K562 (cell line): ENCODE measurements at regions not wholly inside any gene's neighbourhood (a gene's known extent, or its start where the extent isn't known, plus 50 kb on each side); places are given as distances from the start of the nearest gene placed in this dataset.

Experiments used
- ATAC-seq: fragments of 200-7000 bp; cut with Tn5 transposase; 3 replicates; pipeline ENCODE4 v1.9.1; 2020; ENCODE audit warnings: moderate library complexity
- BruUV-seq: library from RNA; stranded (reverse); fragments of 400-500 nt; replicated peaks from 2 replicates; lab custom pipeline; 2021; lab: Mats Ljungman, UMichigan
- CTCF ChIA-PET: fragments of 300-600 bp; formaldehyde crosslinking; extraction: SDS; loops from one replicate; lab custom pipeline; 2021; ENCODE audit warnings: low intra/inter-chr PET ratio; lab: Yijun Ruan, JAX
- POLR2A ChIA-PET: fragments of 300-600, 350-650 bp; sonication (Branson Sonifier 250); formaldehyde crosslinking; extraction: SDS; loops from one replicate; lab custom pipeline; 2021; ENCODE audit warnings: antibody characterized with exemption, inconsistent platforms; lab: Yijun Ruan, JAX
- DNase-seq, 4 experiments: peaks; one replicate each; pipeline versions ENCODE4 v3.0.0 to v3.0.0-alpha.2; 2011 to 2018; ENCODE audit warnings: low spot score in 3 of 4, mixed read lengths in 3 of 4; ENCODE audit errors: extremely low read depth in 1 of 4
- FAIRE-seq: peaks from 2 replicates; lab custom pipeline; 2011; peaks lifted over from hg19 to GRCh38; lab: Jason Lieb, UNC
- H2AFZ ChIP-seq: 2 replicates; pipeline ENCODE4 v1.6.0; 2011; ENCODE audit warnings: low read depth, low read length, control low read depth, inconsistent platforms
- H3K27ac ChIP-seq: fragments of 200-600 bp; 3 replicates; pipeline ENCODE4 v1.8.0; 2011; ENCODE audit warnings: low read depth, mild to moderate bottlenecking, control low read depth, inconsistent platforms, low read length, moderate library complexity, mixed read lengths; ENCODE audit errors: extremely low read depth
- H3K27me3 ChIP-seq, 2 experiments: fragments of 300-600 bp in 1 of 2; 2 replicates in 1 of 2; 3 replicates in 1 of 2; pipeline versions ENCODE4 v1.6.0 to v1.8.0; 2011; ENCODE audit warnings: inconsistent platforms in 2 of 2, low read length in 2 of 2, mild to moderate bottlenecking in 1 of 2, mixed read lengths in 1 of 2, moderate library complexity in 1 of 2; ENCODE audit not compliant: control insufficient read depth in 2 of 2, insufficient read depth in 2 of 2
- H3K36me3 ChIP-seq: fragments of 300-600 bp; 3 replicates; pipeline ENCODE4 v1.8.0; 2011; ENCODE audit warnings: mild to moderate bottlenecking, low read length, inconsistent platforms; ENCODE audit not compliant: control insufficient read depth, insufficient read depth
- H3K4me1 ChIP-seq, 2 experiments: fragments of 200-600 bp in 1 of 2; replicated peaks in 1 of 2; 2 replicates in 1 of 2; 3 replicates in 1 of 2; pipeline versions ENCODE4 v1.5.1 to v1.8.0; 2011; ENCODE audit warnings: inconsistent platforms in 2 of 2, low read length in 2 of 2, mild to moderate bottlenecking in 1 of 2, mixed read lengths in 1 of 2, moderate library complexity in 1 of 2; ENCODE audit not compliant: control insufficient read depth in 2 of 2, insufficient read depth in 2 of 2
- H3K4me2 ChIP-seq: 2 replicates; pipeline ENCODE4 v1.6.1; 2011; ENCODE audit warnings: low read length, control low read depth, inconsistent platforms, mixed read lengths; ENCODE audit not compliant: insufficient read depth
- H3K4me3 ChIP-seq: fragments of 200-600 bp; sonication (generic), shearing (Covaris generic); 2 replicates; pipeline ENCODE4 v1.5.1; 2016; ENCODE audit warnings: control low read depth, inconsistent platforms
- H3K79me2 ChIP-seq: fragments of 200-600 bp; 3 replicates; pipeline ENCODE4 v1.8.0; 2011; ENCODE audit warnings: low read length, inconsistent platforms; ENCODE audit not compliant: control insufficient read depth, insufficient read depth
- H3K9ac ChIP-seq, 2 experiments: 2 replicates each; pipeline versions ENCODE4 v1.6.0 to v1.6.1; 2011; ENCODE audit warnings: low read depth in 2 of 2, low read length in 2 of 2, control low read depth in 1 of 2, inconsistent platforms in 1 of 2, mild to moderate bottlenecking in 1 of 2, mixed read lengths in 1 of 2; ENCODE audit not compliant: insufficient read depth in 1 of 2
- H3K9me1 ChIP-seq: one replicate; pipeline ENCODE4 v1.6.0; 2011; ENCODE audit warnings: inconsistent platforms, mild to moderate bottlenecking, low read length, moderate library complexity; ENCODE audit not compliant: control insufficient read depth, insufficient read depth
- H3K9me3 ChIP-seq: replicated peaks from 2 replicates; pipeline ENCODE4 v1.5.1; 2011; ENCODE audit warnings: low read depth, low read length, inconsistent platforms; ENCODE audit not compliant: control insufficient read depth, insufficient read depth
- H4K20me1 ChIP-seq: replicated peaks from 2 replicates; pipeline ENCODE4 v1.6.1; 2011; ENCODE audit warnings: low read length, inconsistent platforms, mixed read lengths; ENCODE audit not compliant: control insufficient read depth, insufficient read depth
- ESRRB ChIP-seq: fragments of 250-450 bp; sonication (Bioruptor Pico); IDR thresholded peaks from 2 replicates; pipeline ENCODE4 v1.5.0; 2020; ENCODE audit warnings: mild to moderate bottlenecking, moderate library complexity, borderline replicate concordance
- FOXM1 ChIP-seq, 2 experiments: fragments of 450-650 bp in 1 of 2; sonication (generic) in 1 of 2; formaldehyde crosslinking in 1 of 2; IDR thresholded peaks; 2 replicates each; pipeline versions ENCODE4 v1.6.1 to v1.9.0; 2017 to 2022; ENCODE audit warnings: low read depth in 2 of 2, mild to moderate bottlenecking in 2 of 2, missing genetic modification reagents in 1 of 2, moderate library complexity in 1 of 2
- HDAC1 ChIP-seq, 2 experiments: fragments of 450-650 bp; IDR thresholded peaks; 2 replicates each; pipeline ENCODE4 v1.6.1; 2016 to 2017; ENCODE audit warnings: inconsistent platforms in 1 of 2, mild to moderate bottlenecking in 1 of 2, moderate library complexity in 1 of 2
- KLF6 ChIP-seq: fragments of 250-450 bp; sonication (Bioruptor Pico); IDR thresholded peaks from 2 replicates; pipeline ENCODE4 v1.4.0; 2020; ENCODE audit warnings: mild to moderate bottlenecking, moderate library complexity, borderline replicate concordance
- PCBP1 ChIP-seq: fragments of 200-400 bp; formaldehyde crosslinking; IDR thresholded peaks from 2 replicates; pipeline ENCODE4 v1.6.1; 2018; ENCODE audit warnings: mild to moderate bottlenecking, low read depth, low read length; ENCODE audit not compliant: poor library complexity, severe bottlenecking
- SRSF9 ChIP-seq: fragments of 200-400 bp; formaldehyde crosslinking; IDR thresholded peaks from 2 replicates; pipeline ENCODE4 v1.6.1; 2017; ENCODE audit warnings: low read depth, low read length, borderline replicate concordance
- TBP ChIP-seq: optimal IDR thresholded peaks from 2 replicates; pipeline ENCODE3; 2011; ENCODE audit warnings: low read depth, low read length, improper control_type of control experiment
- TSC22D4 ChIP-seq: fragments of 450-650 bp; IDR thresholded peaks from 2 replicates; pipeline ENCODE4 v1.6.1; 2016; ENCODE audit warnings: missing genetic modification characterization, missing biosample characterization, control low read depth
- WGBS: fragments of 100-300 bp; shearing (Covaris generic); methylation state at CpG from one replicate; pipeline ENCODE4 v1.1.6; 2016; ENCODE audit warnings: low coverage, mixed read lengths; ENCODE audit not compliant: insufficient coverage; ENCODE audit errors: missing lambda C conversion rate; 5-methylcytosine and 5-hydroxymethylcytosine counted together
- in situ Hi-C: fragments of 300-500 bp; cut with MboI; formaldehyde crosslinking; loops from 4 replicates; pipeline ENCODE4 v1.15.0; 2018; ENCODE audit warnings: inconsistent platforms, mixed read lengths
- intact Hi-C: fragments of 100-400 bp; cut with micrococcal nuclease; formaldehyde crosslinking; loops from 2 replicates; pipeline ENCODE4 v1.14.2; 2022
- TF ChIP-seq, protein P1 (sequence below), 3 experiments: fragments of 200-800 bp in 1 of 3; sonication (Bioruptor generic) in 1 of 3; sonication (generic) in 1 of 3; formaldehyde crosslinking in 1 of 3; IDR thresholded peaks; 2 replicates each; pipeline versions ENCODE4 v1.6.1 to v1.8.0; 2016 to 2022; ENCODE audit warnings: mild to moderate bottlenecking in 2 of 3, missing compliant biosample characterization in 2 of 3, missing genetic modification characterization in 2 of 3, missing genetic modification reagents in 1 of 3
- TF ChIP-seq, protein P2 (sequence below): fragments of 450-650 bp; formaldehyde crosslinking; IDR thresholded peaks from 2 replicates; pipeline ENCODE4 v1.4.0; 2022; ENCODE audit warnings: missing genetic modification characterization

DNA sequence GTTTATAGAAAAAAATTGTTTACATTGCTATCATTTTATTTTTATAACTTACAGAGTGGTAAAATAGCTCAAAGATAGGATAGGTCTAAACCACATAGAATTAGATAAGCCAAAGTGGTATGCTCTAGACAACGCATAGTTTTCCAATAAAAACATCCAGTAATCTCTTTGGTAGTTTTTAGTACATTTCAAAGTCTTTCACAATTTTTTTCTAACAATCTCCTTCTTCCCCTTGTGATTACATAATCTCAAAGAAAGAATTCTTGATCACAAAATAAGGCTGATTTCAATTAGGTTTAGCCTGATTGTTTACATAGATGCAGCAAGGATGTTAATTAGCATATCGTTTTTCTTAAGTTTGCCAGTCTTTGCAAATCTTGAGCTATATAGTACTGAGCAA is 460.0 kb downstream of the FUT8 start:
- in situ Hi-C loops, result no loop called here
- Histone ChIP-seq H3K4me3 (no peak overlapping the region), H3K4me1 (no peaks in the 10 kb centered on the region), H3K27ac (no peak overlapping the region), H3K4me2 (no peak overlapping the region), H3K27me3 (0 out of 5 replicates have a peak, but pooled peaks cover 0 to 4% of the 10 kb centered on the region in 2 experiments)
- ATAC-seq (no peak), FAIRE-seq (no peak)
- CTCF ChIA-PET, result no interaction called here
- TF ChIP-seq HDAC1 (IDR thresholded peaks at IDR 0.05) (no peak), ESRRB (CRISPR knock-in tag) (no peak), PCBP1 (no peak), TSC22D4 (tag) (no peak), FOXM1 (IDR thresholded peaks at IDR 0.05; ENCODE audit: low read depth) (no peak), FOXM1 (CRISPR knock-in tag; IDR thresholded peaks at IDR 0.05; ENCODE audit: low read depth) (no peak), SRSF9 (no peak), TBP (no peak), KLF6 (CRISPR knock-in tag) (no peak)
- TF ChIP-seq, protein P1, sequence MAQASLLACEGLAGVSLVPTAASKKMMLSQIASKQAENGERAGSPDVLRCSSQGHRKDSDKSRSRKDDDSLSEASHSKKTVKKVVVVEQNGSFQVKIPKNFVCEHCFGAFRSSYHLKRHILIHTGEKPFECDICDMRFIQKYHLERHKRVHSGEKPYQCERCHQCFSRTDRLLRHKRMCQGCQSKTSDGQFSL (CRISPR knock-in tag; IDR thresholded peaks at IDR 0.05), result no peak
- TF ChIP-seq, protein P1 (tag; IDR thresholded peaks at IDR 0.05), result no peak
- TF ChIP-seq, protein P2, sequence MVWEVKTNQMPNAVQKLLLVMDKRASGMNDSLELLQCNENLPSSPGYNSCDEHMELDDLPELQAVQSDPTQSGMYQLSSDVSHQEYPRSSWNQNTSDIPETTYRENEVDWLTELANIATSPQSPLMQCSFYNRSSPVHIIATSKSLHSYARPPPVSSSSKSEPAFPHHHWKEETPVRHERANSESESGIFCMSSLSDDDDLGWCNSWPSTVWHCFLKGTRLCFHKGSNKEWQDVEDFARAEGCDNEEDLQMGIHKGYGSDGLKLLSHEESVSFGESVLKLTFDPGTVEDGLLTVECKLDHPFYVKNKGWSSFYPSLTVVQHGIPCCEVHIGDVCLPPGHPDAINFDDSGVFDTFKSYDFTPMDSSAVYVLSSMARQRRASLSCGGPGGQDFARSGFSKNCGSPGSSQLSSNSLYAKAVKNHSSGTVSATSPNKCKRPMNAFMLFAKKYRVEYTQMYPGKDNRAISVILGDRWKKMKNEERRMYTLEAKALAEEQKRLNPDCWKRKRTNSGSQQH (CRISPR knock-in tag), result no peak
- TF ChIP-seq, all 486 proteins: peak for 0
- 0% methylated on average over 2 of the region's 2 CpGs for WGBS
- intact Hi-C loops, result no loop called here
- no peaks in the 10 kb centered on the region for H3K9me1 ChIP-seq
- no peaks in the 10 kb centered on the region for H4K20me1 ChIP-seq
- H3K79me2 ChIP-seq, result no peaks in the 10 kb centered on the region
- H3K9ac ChIP-seq, result no peak overlapping the region
- H2AFZ ChIP-seq, result no peak overlapping the region
- no peaks in the 10 kb centered on the region for H3K9me3 ChIP-seq
- no peak for DNase-seq
- POLR2A ChIA-PET, result no interaction called here
- BruUV-seq, result no TSS peak
- no peaks in the 10 kb centered on the region for H3K36me3 ChIP-seq
